Kidney (tissue), 13 donors: ENCODE measurements at regions not wholly inside any gene's neighbourhood (a gene's known extent, or its start where the extent isn't known, plus 50 kb on each side); places are given as distances from the start of the nearest gene placed in this dataset.

Experiments used
- DNase-seq, 5 donors: peaks; one replicate each; pipeline ENCODE4 v3.0.0-alpha.2; 2013 to 2020
- FAIRE-seq: peaks from 2 replicates; lab custom pipeline; 2012; peaks lifted over from hg19 to GRCh38; lab: Jason Lieb, UNC
- H3K27ac ChIP-seq, 2 donors: one replicate each; pipeline ENCODE4 v1.7.0; 2013; ENCODE audit warnings: low read depth in 2 of 2, low read length in 2 of 2, inconsistent platforms in 1 of 2
- H3K27me3 ChIP-seq: one replicate; pipeline ENCODE4 v1.7.1; 2013; ENCODE audit warnings: low read length, inconsistent platforms; ENCODE audit not compliant: control insufficient read depth, insufficient read depth
- H3K36me3 ChIP-seq, 3 donors: one replicate each; pipeline versions ENCODE4 v1.7.0 to v1.7.1; 2013; ENCODE audit warnings: low read length in 3 of 3, control low read depth in 1 of 3, inconsistent platforms in 1 of 3; ENCODE audit not compliant: insufficient read depth in 3 of 3, control insufficient read depth in 2 of 3
- H3K4me1 ChIP-seq, 3 donors: one replicate each; pipeline versions ENCODE4 v1.7.0 to v1.7.1; 2013; ENCODE audit warnings: low read length in 3 of 3, inconsistent platforms in 1 of 3, low read depth in 1 of 3; ENCODE audit not compliant: control insufficient read depth in 2 of 3, insufficient read depth in 2 of 3
- H3K4me3 ChIP-seq, 3 donors: one replicate each; pipeline versions ENCODE4 v1.7.0 to v1.8.1; 2013; ENCODE audit warnings: low read length in 3 of 3, control low read depth in 1 of 3, inconsistent platforms in 1 of 3
- H3K9ac ChIP-seq, 3 donors: one replicate each; pipeline versions ENCODE4 v1.7.0 to v1.7.1; 2013; ENCODE audit warnings: low read length in 3 of 3, control low read depth in 1 of 3, inconsistent platforms in 1 of 3
- H3K9me3 ChIP-seq, 3 donors: one replicate each; pipeline versions ENCODE4 v1.7.0 to v1.7.1; 2013; ENCODE audit warnings: low read length in 3 of 3, control low read depth in 1 of 3, inconsistent platforms in 1 of 3; ENCODE audit not compliant: control insufficient read depth in 2 of 3, insufficient read depth in 1 of 3
- intact Hi-C: fragments of 100-400 bp; cut with DNase I; formaldehyde crosslinking; loops from one replicate; pipeline ENCODE4 v1.11.1; 2022
- TF ChIP-seq, protein P1 (sequence below): IDR thresholded peaks from 3 replicates; pipeline ENCODE4 v1.5.1; 2012; ENCODE audit warnings: mild to moderate bottlenecking, moderate library complexity, borderline replicate concordance; ENCODE audit not compliant: insufficient read depth; ENCODE audit errors: extremely low read depth
- donor health status: control.
- donor health status: control.
- donor health status: control.
- donor health status: control.
- donor health status: control.
- donor health status: DM: yes; HTN: yes; CAD: no.
- donor health status: Normal renal cell carcinoma (clear cell type).

GRCh38 chr6:6966569-6966968, 141.2 kb upstream of the RREB1 start:
- FAIRE-seq (no peak), DNase-seq (no peak)
- Histone ChIP-seq H3K9me3 (no peaks in the 10 kb centered on the region), H3K27ac (peak overlapping the region; percentile 10 to 68), H3K4me3 (no peak overlapping the region), H3K4me1 (peaks cover 0 to 11% (median 2%) of the 10 kb centered on the region in 3 donors), H3K36me3 (no peaks in the 10 kb centered on the region), H3K27me3 (no peaks in the 10 kb centered on the region), H3K9ac (no peak overlapping the region)
- intact Hi-C loops, result no loop called here
- TF ChIP-seq, protein P1, sequence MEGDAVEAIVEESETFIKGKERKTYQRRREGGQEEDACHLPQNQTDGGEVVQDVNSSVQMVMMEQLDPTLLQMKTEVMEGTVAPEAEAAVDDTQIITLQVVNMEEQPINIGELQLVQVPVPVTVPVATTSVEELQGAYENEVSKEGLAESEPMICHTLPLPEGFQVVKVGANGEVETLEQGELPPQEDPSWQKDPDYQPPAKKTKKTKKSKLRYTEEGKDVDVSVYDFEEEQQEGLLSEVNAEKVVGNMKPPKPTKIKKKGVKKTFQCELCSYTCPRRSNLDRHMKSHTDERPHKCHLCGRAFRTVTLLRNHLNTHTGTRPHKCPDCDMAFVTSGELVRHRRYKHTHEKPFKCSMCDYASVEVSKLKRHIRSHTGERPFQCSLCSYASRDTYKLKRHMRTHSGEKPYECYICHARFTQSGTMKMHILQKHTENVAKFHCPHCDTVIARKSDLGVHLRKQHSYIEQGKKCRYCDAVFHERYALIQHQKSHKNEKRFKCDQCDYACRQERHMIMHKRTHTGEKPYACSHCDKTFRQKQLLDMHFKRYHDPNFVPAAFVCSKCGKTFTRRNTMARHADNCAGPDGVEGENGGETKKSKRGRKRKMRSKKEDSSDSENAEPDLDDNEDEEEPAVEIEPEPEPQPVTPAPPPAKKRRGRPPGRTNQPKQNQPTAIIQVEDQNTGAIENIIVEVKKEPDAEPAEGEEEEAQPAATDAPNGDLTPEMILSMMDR, result no peak

GRCh38 chr6:6968357-6968730, 139.4 kb upstream of the RREB1 start:
- Histone ChIP-seq H3K36me3 (no peaks in the 10 kb centered on the region), H3K4me1 (peaks cover 0 to 11% (median 2%) of the 10 kb centered on the region in 3 donors), H3K27me3 (no peaks in the 10 kb centered on the region), H3K4me3 (no peak overlapping the region), H3K9me3 (no peaks in the 10 kb centered on the region), H3K9ac (no peak overlapping the region), H3K27ac (no peak overlapping the region)
- intact Hi-C loops, result no loop called here
- FAIRE-seq, result no peak
- TF ChIP-seq, protein P1, result no peak
- DNase-seq, result no peak

- FAIRE-seq (no peak), DNase-seq (no peak)
- H3K4me1 ChIP-seq, result peaks cover 0 to 11% (median 2%) of the 10 kb centered on the region in 3 donors
- H3K4me3 ChIP-seq, result no peak overlapping the region
- H3K9ac ChIP-seq, result no peak overlapping the region
- TF ChIP-seq, protein P1, result no peak
- no peaks in the 10 kb centered on the region for H3K9me3 ChIP-seq
- H3K27me3 ChIP-seq, result no peaks in the 10 kb centered on the region
- no peaks in the 10 kb centered on the region for H3K36me3 ChIP-seq
- no peak overlapping the region for H3K27ac ChIP-seq
- intact Hi-C loops, result no loop called here
Measured at GRCh38 chr6:6968731-6969552, 138.8 kb upstream of the RREB1 start.
